Stomach (tissue), 8 donors: ENCODE measurements at regions not wholly inside any gene's neighbourhood (a gene's known extent, or its start where the extent isn't known, plus 50 kb on each side); places are given as distances from the start of the nearest gene placed in this dataset.

Source experiments
- DNase-seq, 2 donors: peaks; one replicate each; pipeline versions ENCODE4 v3.0.0 to v3.0.0-alpha.2; 2013 to 2019
- H3K27ac ChIP-seq, 5 donors: fragments of 200-600 bp in 4 of 5; sonication (generic) in 4 of 5; one replicate each; pipeline ENCODE4 v1.5.1; 2013 to 2019; ENCODE audit warnings: mild to moderate bottlenecking in 1 of 5, moderate library complexity in 1 of 5
- H3K27me3 ChIP-seq, 3 donors: fragments of 200-600 bp; sonication (generic); one replicate each; pipeline ENCODE4 v1.5.1; 2017 to 2019; ENCODE audit warnings: mixed run types in 1 of 3
- H3K36me3 ChIP-seq, 4 donors: fragments of 200-600 bp; sonication (generic); 1 replicate in 3 of 4; 2 replicates in 1 of 4; pipeline ENCODE4 v1.5.1; 2016 to 2019
- H3K4me1 ChIP-seq, 4 donors: fragments of 200-600 bp; sonication (generic); one replicate each; pipeline ENCODE4 v1.5.1; 2016 to 2019
- H3K4me3 ChIP-seq, 4 donors: fragments of 200-600 bp; sonication (generic) in 3 of 4; one replicate each; pipeline ENCODE4 v1.5.1; 2016 to 2019; ENCODE audit warnings: mild to moderate bottlenecking in 1 of 4
- H3K9me3 ChIP-seq, 4 donors: fragments of 200-600 bp; sonication (generic); one replicate each; pipeline ENCODE4 v1.5.1; 2016 to 2019
- EP300 ChIP-seq: sonication (generic); formaldehyde crosslinking; IDR thresholded peaks from one replicate; pipeline ENCODE4 v1.6.1; 2017; ENCODE audit warnings: antibody characterized with exemption
- POLR2A ChIP-seq, 4 donors: fragments of 450-650 bp; IDR thresholded peaks; one replicate each; pipeline ENCODE4 v1.6.1; 2016; ENCODE audit warnings: antibody characterized with exemption in 4 of 4, control low read depth in 2 of 4, mild to moderate bottlenecking in 1 of 4, moderate library complexity in 1 of 4
- POLR2AphosphoS5 ChIP-seq, 3 donors: sonication (generic); formaldehyde crosslinking; IDR thresholded peaks; one replicate each; pipeline ENCODE4 v1.6.1; 2016; ENCODE audit warnings: antibody characterized with exemption in 3 of 3
- WGBS, 5 donors: extraction: QIAGEN DNeasy Blood & Tissue Kit in 3 of 5; methylation state at CpG; one replicate each; pipeline versions ENCODE4 v1.1.5 to v1.1.7; 2013 to 2018; 5-methylcytosine and 5-hydroxymethylcytosine counted together
- intact Hi-C: fragments of 100-400 bp; cut with DNase I; formaldehyde crosslinking; loops from one replicate; pipeline ENCODE4 v1.15.1; 2023; ENCODE audit warnings: low total_unique reads
- TF ChIP-seq, protein P1 (sequence below), 7 experiments: fragments of 450-650 bp in 4 of 7; fragments of 200-600 bp in 3 of 7; sonication (generic) in 3 of 7; IDR thresholded peaks; one replicate each; pipeline ENCODE4 v1.5.1; 2016 to 2019; ENCODE audit warnings: antibody characterized with exemption in 7 of 7, control low read depth in 2 of 7, mild to moderate bottlenecking in 1 of 7
- donor health status: healthy with polysubstance abuse.
- donor health status: Bipolar disorder and iron deficiency.
- donor health status: healthy.

DNA sequence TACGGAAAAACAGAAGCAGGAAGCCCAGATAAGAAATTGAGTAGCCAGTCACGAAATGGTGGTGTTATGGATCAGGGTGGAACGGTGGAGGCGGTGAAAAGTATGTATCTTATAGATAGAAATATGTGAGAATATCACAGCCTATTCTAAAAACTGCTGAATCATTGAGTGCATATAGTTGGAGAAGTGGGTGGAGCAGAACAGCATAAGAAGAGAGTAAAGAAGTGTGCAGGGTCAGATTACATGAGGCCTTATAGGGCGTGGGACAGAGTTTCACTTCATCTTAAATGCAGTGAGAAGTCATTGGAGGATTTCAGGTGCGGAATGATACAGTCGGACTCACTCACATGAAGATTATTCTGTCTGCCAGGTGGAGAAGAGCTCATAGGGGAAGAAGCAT lies 293.1 kb downstream of the TRIML1 start:
- no peak overlapping the region for H3K4me3 ChIP-seq
- intact Hi-C loops: no loop called here
- H3K9me3 ChIP-seq: no peaks in the 10 kb centered on the region
- H3K36me3 ChIP-seq: no peaks in the 10 kb centered on the region
- H3K27ac ChIP-seq: no peak overlapping the region
- 66 to 83% (median 79%) methylated on average over 7 of the region's 7 CpGs for WGBS, 5 donors
- no peaks in the 10 kb centered on the region for H3K4me1 ChIP-seq
- no peaks in the 10 kb centered on the region for H3K27me3 ChIP-seq
- no peak for DNase-seq
- TF ChIP-seq POLR2AphosphoS5 (IDR thresholded peaks at IDR 0.05): no peak
- TF ChIP-seq EP300: no peak
- TF ChIP-seq POLR2A (IDR thresholded peaks at IDR 0.05): no peak
- TF ChIP-seq, protein P1, sequence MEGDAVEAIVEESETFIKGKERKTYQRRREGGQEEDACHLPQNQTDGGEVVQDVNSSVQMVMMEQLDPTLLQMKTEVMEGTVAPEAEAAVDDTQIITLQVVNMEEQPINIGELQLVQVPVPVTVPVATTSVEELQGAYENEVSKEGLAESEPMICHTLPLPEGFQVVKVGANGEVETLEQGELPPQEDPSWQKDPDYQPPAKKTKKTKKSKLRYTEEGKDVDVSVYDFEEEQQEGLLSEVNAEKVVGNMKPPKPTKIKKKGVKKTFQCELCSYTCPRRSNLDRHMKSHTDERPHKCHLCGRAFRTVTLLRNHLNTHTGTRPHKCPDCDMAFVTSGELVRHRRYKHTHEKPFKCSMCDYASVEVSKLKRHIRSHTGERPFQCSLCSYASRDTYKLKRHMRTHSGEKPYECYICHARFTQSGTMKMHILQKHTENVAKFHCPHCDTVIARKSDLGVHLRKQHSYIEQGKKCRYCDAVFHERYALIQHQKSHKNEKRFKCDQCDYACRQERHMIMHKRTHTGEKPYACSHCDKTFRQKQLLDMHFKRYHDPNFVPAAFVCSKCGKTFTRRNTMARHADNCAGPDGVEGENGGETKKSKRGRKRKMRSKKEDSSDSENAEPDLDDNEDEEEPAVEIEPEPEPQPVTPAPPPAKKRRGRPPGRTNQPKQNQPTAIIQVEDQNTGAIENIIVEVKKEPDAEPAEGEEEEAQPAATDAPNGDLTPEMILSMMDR (IDR thresholded peaks at IDR 0.05): no peak

DNA sequence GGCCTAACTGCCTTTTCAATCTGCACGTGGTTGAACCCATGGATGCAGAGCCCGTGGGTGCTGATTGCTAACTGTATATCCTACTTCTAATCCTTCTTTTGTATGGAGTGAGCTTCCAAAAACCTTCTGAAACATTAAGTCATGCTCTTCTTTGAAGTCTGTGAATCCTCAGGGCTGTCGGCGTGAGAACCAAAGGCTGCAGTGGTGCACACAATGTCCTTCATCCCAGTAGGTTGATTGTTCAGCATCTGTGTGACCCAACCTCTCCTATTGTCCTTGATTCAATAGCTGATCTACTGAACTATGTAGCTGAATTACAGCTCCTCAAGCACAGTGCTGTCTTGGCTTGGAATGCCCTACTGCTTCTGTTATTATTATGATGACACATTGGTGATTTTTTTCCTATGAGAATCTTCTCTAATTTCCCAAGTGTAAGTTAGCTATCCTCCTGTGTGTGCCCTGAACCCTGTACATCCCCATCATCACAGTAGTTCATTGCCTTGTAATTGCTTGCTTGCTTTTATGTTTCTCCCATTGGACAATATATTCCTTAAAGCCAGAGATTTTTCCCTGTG lies 294.6 kb downstream of the TRIML1 start:
- TF ChIP-seq, protein P1 (IDR thresholded peaks at IDR 0.05): no peak
- TF ChIP-seq EP300 (no peak), POLR2AphosphoS5 (IDR thresholded peaks at IDR 0.05) (no peak), POLR2A (IDR thresholded peaks at IDR 0.05) (no peak)
- Histone ChIP-seq H3K4me3 (no peak overlapping the region), H3K9me3 (no peaks in the 10 kb centered on the region), H3K36me3 (no peaks in the 10 kb centered on the region), H3K27me3 (no peaks in the 10 kb centered on the region), H3K4me1 (no peaks in the 10 kb centered on the region), H3K27ac (no peak overlapping the region)
- WGBS, 5 donors: 84 to 91% (median 87%) methylated on average over 4 of the region's 4 CpGs
- DNase-seq: no peak
- intact Hi-C loops: no loop called here

- no peak for DNase-seq
- H3K36me3 ChIP-seq: no peaks in the 10 kb centered on the region
- H3K9me3 ChIP-seq: no peaks in the 10 kb centered on the region
- H3K27me3 ChIP-seq: no peaks in the 10 kb centered on the region
- intact Hi-C loops: no loop called here
- WGBS, 5 donors: 78 to 91% (median 82%) methylated on average over 6 of the region's 6 CpGs
- no peak for TF ChIP-seq POLR2AphosphoS5 (IDR thresholded peaks at IDR 0.05)
- TF ChIP-seq, protein P1 (IDR thresholded peaks at IDR 0.05): no peak
- no peak for TF ChIP-seq EP300
- no peak for TF ChIP-seq POLR2A (IDR thresholded peaks at IDR 0.05)
- H3K4me1 ChIP-seq: no peaks in the 10 kb centered on the region
- no peak overlapping the region for H3K27ac ChIP-seq
- no peak overlapping the region for H3K4me3 ChIP-seq
These were observed 295.4 kb downstream of the TRIML1 start for GRCh38 chr4:188434643-188435042.

GRCh38 chr4:188435381-188435780 lies 296.1 kb downstream of the TRIML1 start:
- Histone ChIP-seq H3K27me3 (no peaks in the 10 kb centered on the region), H3K4me1 (no peaks in the 10 kb centered on the region), H3K36me3 (no peaks in the 10 kb centered on the region), H3K27ac (no peak overlapping the region), H3K9me3 (no peaks in the 10 kb centered on the region), H3K4me3 (no peak overlapping the region)
- DNase-seq: no peak
- 78 to 89% (median 87%) methylated on average over 4 of the region's 4 CpGs for whole genome bisulfite sequencing, 5 donors
- TF ChIP-seq, protein P1 (IDR thresholded peaks at IDR 0.05): no peak
- no peak for TF ChIP-seq EP300
- no peak for TF ChIP-seq POLR2A (IDR thresholded peaks at IDR 0.05)
- intact Hi-C loops: no loop called here
